HG03442 (cell line): ENCODE measurements at regions not wholly inside any gene's neighbourhood (a gene's known extent, or its start where the extent isn't known, plus 50 kb on each side); places are given as distances from the start of the nearest gene placed in this dataset.

ENCODE experiments used
- ATAC-seq: cut with Tn5 transposase; IDR thresholded peaks from one replicate; pipeline ENCODE4 v1.9.1; 2021; ENCODE audit warnings: mild to moderate bottlenecking, moderate library complexity; ENCODE audit not compliant: unreplicated experiment

- ATAC-seq, result peak; percentile 88
Measured at GRCh38 chr4:24419181-24420034, 164.9 kb downstream of the DHX15 start.

- ATAC-seq, result no peak
Measured at GRCh38 chr4:24417206-24417605, 167.1 kb downstream of the DHX15 start.

- no peak for ATAC-seq
Measured at GRCh38 chr4:24416293-24416692, 168.1 kb downstream of the DHX15 start.

GRCh38 chr4:24413311-24413784 lies 171.0 kb downstream of the DHX15 start:
- ATAC-seq, result no peak

- ATAC-seq, result no peak
Measured at GRCh38 chr4:24411806-24412205, 172.5 kb downstream of the DHX15 start.

- ATAC-seq, result no peak
Measured at GRCh38 chr4:24411299-24411698, 173.1 kb downstream of the DHX15 start.

- no peak for ATAC-seq
Measured at GRCh38 chr4:24408640-24409039, 175.7 kb downstream of the DHX15 start.

- ATAC-seq, result no peak
Measured at GRCh38 chr4:24405926-24406325, 178.4 kb downstream of the DHX15 start.

GRCh38 chr4:24405341-24405740 lies 179.0 kb downstream of the DHX15 start:
- no peak for ATAC-seq

- no peak for ATAC-seq
Measured at GRCh38 chr4:24404281-24404680, 180.1 kb downstream of the DHX15 start.

GRCh38 chr4:24403265-24403664 lies 181.1 kb downstream of the DHX15 start:
- no peak for ATAC-seq

- no peak for ATAC-seq
Measured at GRCh38 chr4:24400537-24400936, 183.8 kb downstream of the DHX15 start.

GRCh38 chr4:24396988-24397387 lies 187.4 kb downstream of the DHX15 start:
- no peak for ATAC-seq

- no peak for ATAC-seq
Measured at GRCh38 chr4:24395937-24396336, 188.4 kb downstream of the DHX15 start.

GRCh38 chr4:24394041-24394440 lies 190.3 kb downstream of the DHX15 start:
- no peak for ATAC-seq

- ATAC-seq, result no peak
Measured at GRCh38 chr4:24392613-24393012, 191.7 kb downstream of the DHX15 start.

- peak; percentile 100 for ATAC-seq
Measured at GRCh38 chr4:24382381-24382780, 202.0 kb downstream of the DHX15 start.

GRCh38 chr4:24380957-24381665 lies 203.2 kb downstream of the DHX15 start:
- no peak for ATAC-seq

- ATAC-seq, result no peak
Measured at GRCh38 chr4:24373704-24374103, 210.7 kb downstream of the DHX15 start.

- ATAC-seq, result no peak
Measured at GRCh38 chr4:24372881-24373280, 211.5 kb downstream of the DHX15 start.

- ATAC-seq, result no peak
Measured at GRCh38 chr4:24372341-24372740, 212.0 kb downstream of the DHX15 start.

- ATAC-seq, result no peak
Measured at GRCh38 chr4:24370421-24370820, 213.9 kb downstream of the DHX15 start.
